ENCODE measurements at regions not wholly inside any gene's neighbourhood (a gene's known extent, or its start where the extent isn't known, plus 50 kb on each side); places are given as distances from the start of the nearest gene placed in this dataset.

DNA sequence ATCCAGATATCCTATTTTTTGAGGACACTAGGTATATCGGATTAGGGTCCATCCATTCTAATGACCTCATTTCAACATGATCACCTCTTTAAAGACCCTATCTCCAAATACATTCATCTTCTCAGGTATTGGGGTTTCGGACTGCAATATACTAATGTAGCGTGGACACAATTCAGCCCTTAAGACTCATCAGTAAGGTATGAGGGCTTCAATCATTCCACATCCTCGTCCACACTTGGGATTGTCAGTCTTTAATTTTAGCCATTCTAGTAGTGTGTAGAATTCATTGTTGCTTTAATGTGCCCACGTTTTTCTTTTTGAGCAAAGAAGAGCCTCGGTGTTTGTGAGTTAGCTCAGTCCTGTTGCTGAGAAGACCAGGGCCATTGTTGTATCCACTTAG lies 177.0 kb upstream of the TBX3 start:
- Histone ChIP-seq H2BK120ac (replicated peaks; ENCODE audit: low read depth, low read length) (no peak overlapping the region), H3K18ac (ENCODE audit: extremely low read depth, low read length) (no peak overlapping the region), H3K56ac (replicated peaks; ENCODE audit: insufficient read length, low read depth, low read length) (no peak overlapping the region), H4K91ac (replicated peaks; ENCODE audit: insufficient read length, low read length) (no peak overlapping the region), H3K79me2 (ENCODE audit: control insufficient read depth in 1 of 2, insufficient read depth in 2 of 2, low read length in 2 of 2) (no peaks in the 10 kb centered on the region), H3K23ac (ENCODE audit: insufficient read length) (no peak overlapping the region), H2BK20ac (ENCODE audit: low read length) (no peak overlapping the region), H4K8ac (ENCODE audit: extremely low read depth, insufficient read depth, low read length) (no peak overlapping the region), H4K20me1 (replicated peaks in 1 of 2; ENCODE audit: control insufficient read depth in 1 of 2, insufficient read depth in 2 of 2, low read length in 2 of 2) (no peaks in the 10 kb centered on the region), H3K4me1 (replicated peaks in 1 of 4; ENCODE audit: control insufficient read depth in 3 of 4, insufficient read depth in 4 of 4, low read length in 3 of 4) (peaks cover 0 to 8% (median 2%) of the 10 kb centered on the region in 4 experiments; a peak in 3 of 7 replicates), H3K27ac (ENCODE audit: low read depth, low read length) (no peak overlapping the region), H3K23me2 (ENCODE audit: low read depth, low read length) (no peaks in the 10 kb centered on the region), H2BK15ac (ENCODE audit: low read length) (no peak overlapping the region), H2AK5ac (ENCODE audit: low read depth, low read length) (no peak overlapping the region), H3K4ac (replicated peaks; ENCODE audit: insufficient read length, low read depth, low read length) (no peak overlapping the region), H3K79me1 (ENCODE audit: low read depth, low read length) (no peaks in the 10 kb centered on the region), H3K4me2 (ENCODE audit: insufficient read depth in 1 of 2, low read depth in 2 of 2, low read length in 2 of 2) (no peak overlapping the region), H3K14ac (ENCODE audit: insufficient read length) (no peak overlapping the region), H3K4me3 (ENCODE audit: extremely low read depth in 1 of 4, insufficient read depth in 2 of 4, low read depth in 3 of 4, low read length in 4 of 4) (no peak overlapping the region), H3K9ac (replicated peaks in 1 of 4; ENCODE audit: extremely low read depth in 1 of 4, low read depth in 3 of 4, low read length in 3 of 4) (no peak overlapping the region), H4K5ac (ENCODE audit: insufficient read length, low read depth, low read length) (no peak overlapping the region), H3K36me3 (ENCODE audit: control insufficient read depth in 2 of 4, insufficient read depth in 4 of 4, low read length in 3 of 4) (no peaks in the 10 kb centered on the region), H2BK5ac (ENCODE audit: low read depth, low read length) (no peak overlapping the region), H3K9me3 (ENCODE audit: insufficient read depth in 2 of 2, low read depth in 1 of 2, low read length in 1 of 2) (no peaks in the 10 kb centered on the region), H2AFZ (ENCODE audit: low read length) (no peak overlapping the region), H2BK12ac (ENCODE audit: low read depth, low read length) (no peak overlapping the region), H3K27me3 (replicated peaks in 1 of 4; ENCODE audit: control insufficient read depth in 3 of 4, extremely low read depth in 1 of 4, insufficient read depth in 3 of 4, low read length in 3 of 4) (no peaks in the 10 kb centered on the region)
- TF ChIP-seq ZNF274 (IDR thresholded peaks at IDR 0.05; ENCODE audit: borderline replicate concordance, extremely low read depth, low read length) (no peak), KDM5A (IDR thresholded peaks at IDR 0.05; ENCODE audit: low read length) (no peak), MAX (IDR thresholded peaks at IDR 0.05) (no peak)
- ChIA-PET POLR2A (ENCODE audit: partially characterized antibody) (no interaction called here), CTCF (ENCODE audit: partially characterized antibody) (no interaction called here)
- 92% methylated on average over 6 of the region's 6 CpGs; no CpG with 5 or more reads in 1 of the 2 experiments for WGBS, 2 experiments (ENCODE audit: extremely low coverage in 1 of 2, insufficient coverage in 1 of 2, insufficient read length in 1 of 2, insufficient replicate concordance in 2 of 2, low coverage in 1 of 2, low lambda C conversion rate in 2 of 2, missing lambda C conversion rate in 1 of 2)
- FAIRE-seq (no peak), DNase-seq (ENCODE audit: low read depth in 1 of 2, low spot score in 2 of 2) (no peak)

All from H1 (cell line).